ENCODE measurements at regions not wholly inside any gene's neighbourhood (a gene's known extent, or its start where the extent isn't known, plus 50 kb on each side); places are given as distances from the start of the nearest gene placed in this dataset.

GRCh38 chr4:111789901-111790640, 355.2 kb upstream of the FAM241A start:
- H3K9me3 ChIP-seq, result no peaks in the 10 kb centered on the region
- H3K4me1 ChIP-seq, result no peaks in the 10 kb centered on the region
- DNase-seq (no peak), ATAC-seq (no peak)
- intact Hi-C loops (cut with DNase I), result no loop called here
- H3K27me3 ChIP-seq, result no peaks in the 10 kb centered on the region
- H3K27ac ChIP-seq, result no peak overlapping the region
- no peak for TF ChIP-seq POLR2A (IDR thresholded peaks at IDR 0.05)
- TF ChIP-seq CTCF (IDR thresholded peaks at IDR 0.05), result no peak
- H3K36me3 ChIP-seq, result no peaks in the 10 kb centered on the region
- WGBS (ENCODE audit: insufficient coverage, low coverage, low lambda C conversion rate, missing lambda C conversion rate), result 90% methylated on average over 5 of the region's 5 CpGs
- H3K4me3 ChIP-seq, result no peak overlapping the region

- no peaks in the 10 kb centered on the region for H3K36me3 ChIP-seq
- TF ChIP-seq CTCF (IDR thresholded peaks at IDR 0.05), result no peak
- TF ChIP-seq POLR2A (IDR thresholded peaks at IDR 0.05), result no peak
- ATAC-seq (no peak), DNase-seq (no peak)
- no peak overlapping the region for H3K4me3 ChIP-seq
- H3K9me3 ChIP-seq, result no peaks in the 10 kb centered on the region
- H3K27me3 ChIP-seq, result no peaks in the 10 kb centered on the region
- WGBS (ENCODE audit: insufficient coverage, low coverage, low lambda C conversion rate, missing lambda C conversion rate), result 25% methylated on average over 1 of the region's 1 CpG
- intact Hi-C loops (cut with DNase I), result no loop called here
- no peaks in the 10 kb centered on the region for H3K4me1 ChIP-seq
- no peak overlapping the region for H3K27ac ChIP-seq
Observed at GRCh38 chr4:111792632-111793031, 352.6 kb upstream of the FAM241A start.

- intact Hi-C loops (cut with DNase I), result no loop called here
- no peak for TF ChIP-seq POLR2A (IDR thresholded peaks at IDR 0.05)
- TF ChIP-seq CTCF (IDR thresholded peaks at IDR 0.05), result no peak
- no peaks in the 10 kb centered on the region for H3K4me1 ChIP-seq
- H3K36me3 ChIP-seq, result no peaks in the 10 kb centered on the region
- DNase-seq, result no peak
- H3K27ac ChIP-seq, result no peak overlapping the region
- no peaks in the 10 kb centered on the region for H3K9me3 ChIP-seq
- ATAC-seq, result no peak
- H3K27me3 ChIP-seq, result no peaks in the 10 kb centered on the region
- no peak overlapping the region for H3K4me3 ChIP-seq
- 47% methylated on average over 2 of the region's 2 CpGs for WGBS (ENCODE audit: insufficient coverage, low coverage, low lambda C conversion rate, missing lambda C conversion rate)
Observed at GRCh38 chr4:111793433-111794091, 351.7 kb upstream of the FAM241A start.

DNA sequence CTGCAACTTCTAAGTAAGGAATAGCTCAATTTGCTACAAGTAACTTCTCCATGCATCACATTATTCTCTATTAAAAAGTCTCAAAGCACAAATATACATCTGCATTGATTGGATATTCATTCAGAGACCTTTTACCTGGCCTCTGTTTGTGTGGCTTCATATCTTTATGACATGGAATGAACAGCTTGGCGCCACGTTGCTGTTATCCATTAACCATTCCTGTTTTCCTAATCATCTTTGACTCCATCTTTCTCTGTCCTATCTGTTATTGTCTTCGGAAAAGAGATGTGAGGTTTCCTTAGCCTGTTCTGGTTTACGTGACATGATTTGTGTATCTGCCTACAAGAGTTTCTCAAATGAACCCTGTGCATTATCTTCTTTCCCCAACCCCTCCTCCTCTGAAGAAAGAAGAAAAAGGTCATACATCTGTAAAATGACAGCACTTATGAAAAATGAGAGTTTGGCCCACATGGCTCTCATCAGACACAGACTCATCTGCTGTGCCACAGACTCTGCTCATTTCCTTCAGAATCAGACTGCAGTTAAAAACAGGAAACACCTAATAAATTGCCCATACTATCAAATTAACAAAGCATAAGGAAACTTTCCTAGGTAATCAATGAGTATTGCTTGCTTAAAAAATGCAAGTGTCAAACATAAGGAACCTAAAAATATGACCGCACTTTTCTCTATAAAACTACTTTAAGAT, 347.6 kb upstream of the FAM241A start:
- no peaks in the 10 kb centered on the region for H3K36me3 ChIP-seq
- H3K4me3 ChIP-seq, result no peak overlapping the region
- no peaks in the 10 kb centered on the region for H3K4me1 ChIP-seq
- 41% methylated on average over 5 of the region's 5 CpGs for WGBS (ENCODE audit: insufficient coverage, low coverage, low lambda C conversion rate, missing lambda C conversion rate)
- H3K9me3 ChIP-seq, result no peaks in the 10 kb centered on the region
- no peak overlapping the region for H3K27ac ChIP-seq
- intact Hi-C loops (cut with DNase I), result no loop called here
- H3K27me3 ChIP-seq, result no peaks in the 10 kb centered on the region
- TF ChIP-seq POLR2A (IDR thresholded peaks at IDR 0.05) (no peak), CTCF (IDR thresholded peaks at IDR 0.05) (no peak)
- DNase-seq, result no peak
- ATAC-seq, result no peak

All from right lobe of liver (tissue), 6 donors.